Mononuclear cell (primary cell): ENCODE measurements at regions not wholly inside any gene's neighbourhood (a gene's known extent, or its start where the extent isn't known, plus 50 kb on each side); places are given as distances from the start of the nearest gene placed in this dataset.

ENCODE experiments used
- H3K27me3 ChIP-seq: 2 replicates; pipeline ENCODE4 v1.6.0; 2011; ENCODE audit warnings: low read length, control low read depth; ENCODE audit not compliant: insufficient read depth
- H3K4me1 ChIP-seq: 2 replicates; pipeline ENCODE4 v1.5.1; 2011; ENCODE audit warnings: mild to moderate bottlenecking, low read length, control low read depth; ENCODE audit not compliant: insufficient read depth
- H3K4me3 ChIP-seq: 2 replicates; pipeline ENCODE4 v1.5.1; 2011; ENCODE audit warnings: mild to moderate bottlenecking, low read length, moderate library complexity
- H3K9me3 ChIP-seq: 2 replicates; pipeline ENCODE4 v1.5.1; 2011; ENCODE audit warnings: low read depth, mild to moderate bottlenecking, control low read depth, low read length

DNA sequence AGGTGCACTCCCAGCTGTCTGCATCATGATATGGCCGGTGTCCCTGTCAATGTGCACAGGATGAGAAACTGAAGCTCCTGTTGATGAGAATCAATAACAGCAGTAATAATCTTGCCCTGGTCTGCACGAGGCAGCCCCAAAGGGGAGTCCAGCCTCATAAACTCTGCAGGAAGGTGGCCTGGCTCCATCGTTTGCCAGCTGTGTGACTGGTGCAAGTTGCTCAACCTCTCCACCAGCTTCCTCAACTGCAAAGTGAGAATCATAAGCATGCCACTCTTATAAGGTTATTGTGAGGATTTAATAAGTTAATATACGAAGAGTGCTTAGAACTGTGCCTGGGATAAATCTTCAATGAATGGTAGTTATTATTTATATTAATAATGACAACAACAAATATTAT, 203.4 kb upstream of the HES1 start:
- Histone ChIP-seq H3K9me3 (no peaks in the 10 kb centered on the region), H3K4me1 (no peaks in the 10 kb centered on the region), H3K4me3 (no peak overlapping the region), H3K27me3 (no peaks in the 10 kb centered on the region)

DNA sequence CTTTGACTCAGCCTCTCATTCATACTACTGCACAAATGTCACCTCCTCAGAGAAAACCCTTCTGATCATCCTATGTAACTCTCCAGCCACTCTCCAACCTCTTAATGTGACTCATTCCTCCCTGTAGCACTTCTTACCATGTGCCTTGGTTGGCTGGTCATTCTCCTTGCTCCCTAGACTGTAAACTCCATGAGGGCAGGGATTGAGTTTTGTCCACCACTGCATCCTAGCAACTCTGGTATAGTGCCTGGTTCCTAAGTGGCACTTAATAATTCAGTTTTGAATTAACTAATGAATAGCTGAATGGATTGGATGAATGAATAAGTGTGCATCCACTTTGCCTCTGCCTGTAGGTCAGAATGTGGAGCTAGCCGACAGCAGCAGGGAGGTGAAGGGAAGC, 202.5 kb upstream of the HES1 start:
- Histone ChIP-seq H3K9me3 (no peaks in the 10 kb centered on the region), H3K4me1 (no peaks in the 10 kb centered on the region), H3K27me3 (peaks cover 4% of the 10 kb centered on the region), H3K4me3 (no peak overlapping the region)

DNA sequence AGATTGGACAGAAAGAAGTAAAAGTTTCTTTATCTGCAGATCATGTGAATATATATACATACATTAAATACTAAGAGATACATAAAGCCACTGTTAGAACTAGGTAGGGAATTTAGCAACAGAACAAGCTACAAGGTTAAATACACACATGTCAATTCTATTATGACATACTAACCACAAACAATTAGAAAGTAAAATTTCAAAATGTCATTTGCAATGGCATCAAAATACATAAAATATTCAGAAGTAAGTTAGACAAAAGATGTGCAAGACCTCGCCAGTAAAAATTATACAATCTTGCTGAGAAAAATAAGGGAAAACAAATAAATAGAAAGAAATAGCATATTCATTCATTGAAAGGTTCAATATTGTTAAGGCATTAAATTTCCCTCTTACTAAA, 200.0 kb upstream of the HES1 start:
- Histone ChIP-seq H3K4me1 (no peaks in the 10 kb centered on the region), H3K4me3 (no peak overlapping the region), H3K9me3 (no peaks in the 10 kb centered on the region), H3K27me3 (peaks cover 4% of the 10 kb centered on the region)

DNA sequence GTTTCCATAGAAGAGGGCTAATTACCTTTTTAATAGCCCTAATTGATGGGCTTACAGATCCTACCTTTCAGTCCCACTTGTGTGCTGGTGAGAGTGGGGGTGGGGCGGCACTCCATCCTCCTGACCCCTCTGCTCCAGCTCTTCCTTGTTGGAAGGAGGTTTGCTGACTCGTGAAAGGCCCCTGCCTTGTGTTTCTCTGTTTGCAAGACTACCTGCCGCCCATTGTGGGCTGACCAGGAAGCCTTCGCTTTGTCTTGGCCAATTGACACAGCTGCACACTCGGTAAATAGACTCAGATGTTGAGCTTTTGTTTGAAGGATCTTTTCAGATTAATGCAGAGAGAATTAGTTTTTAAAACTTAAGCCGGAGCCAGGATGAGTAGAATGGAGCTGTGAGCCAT, 197.3 kb upstream of the HES1 start:
- peaks cover 4% of the 10 kb centered on the region for H3K27me3 ChIP-seq
- H3K4me3 ChIP-seq = no peak overlapping the region
- H3K4me1 ChIP-seq = no peaks in the 10 kb centered on the region
- no peaks in the 10 kb centered on the region for H3K9me3 ChIP-seq

DNA sequence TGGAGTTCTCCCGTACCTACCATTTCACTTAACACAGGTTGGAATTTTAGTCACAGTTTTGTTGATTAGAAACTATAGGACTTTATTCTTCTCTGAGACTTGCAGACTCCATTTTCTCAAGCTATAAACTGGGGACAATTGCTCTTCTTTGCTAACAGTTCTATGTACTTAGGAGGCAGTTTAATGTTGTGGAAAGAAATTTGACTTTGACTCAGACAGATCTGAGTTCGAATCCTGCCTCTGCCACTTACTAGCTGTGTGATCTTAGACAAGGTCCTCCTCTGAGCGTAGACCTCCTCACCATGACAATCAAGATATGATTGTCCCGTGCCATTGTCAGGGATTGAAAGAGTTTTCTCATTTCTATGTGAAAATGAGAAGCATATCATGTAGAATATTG, 196.4 kb upstream of the HES1 start:
- Histone ChIP-seq H3K4me1 (no peaks in the 10 kb centered on the region), H3K4me3 (no peak overlapping the region), H3K27me3 (peaks cover 4% of the 10 kb centered on the region), H3K9me3 (no peaks in the 10 kb centered on the region)

DNA sequence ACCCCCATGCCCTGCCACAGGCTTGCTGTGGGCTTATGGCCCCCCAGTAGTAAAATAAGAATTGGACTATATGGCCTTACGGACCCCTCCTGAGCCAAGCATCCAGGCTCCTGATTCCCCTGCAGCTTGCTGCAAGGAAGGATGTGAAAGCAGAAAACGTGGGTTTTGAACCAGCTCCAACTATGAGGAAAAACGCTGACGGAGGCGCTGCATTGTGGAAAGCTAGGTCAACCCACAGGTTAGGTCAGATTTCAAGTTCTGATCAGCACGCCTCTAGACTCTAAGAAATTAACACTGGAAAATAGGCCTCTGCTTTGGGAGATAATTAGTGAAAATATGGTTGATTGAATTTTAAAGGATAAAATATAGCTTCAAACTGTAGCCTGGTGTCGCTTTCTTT, 195.4 kb upstream of the HES1 start:
- Histone ChIP-seq H3K4me1 (no peaks in the 10 kb centered on the region), H3K4me3 (no peak overlapping the region), H3K9me3 (no peaks in the 10 kb centered on the region), H3K27me3 (peaks cover 4% of the 10 kb centered on the region)

DNA sequence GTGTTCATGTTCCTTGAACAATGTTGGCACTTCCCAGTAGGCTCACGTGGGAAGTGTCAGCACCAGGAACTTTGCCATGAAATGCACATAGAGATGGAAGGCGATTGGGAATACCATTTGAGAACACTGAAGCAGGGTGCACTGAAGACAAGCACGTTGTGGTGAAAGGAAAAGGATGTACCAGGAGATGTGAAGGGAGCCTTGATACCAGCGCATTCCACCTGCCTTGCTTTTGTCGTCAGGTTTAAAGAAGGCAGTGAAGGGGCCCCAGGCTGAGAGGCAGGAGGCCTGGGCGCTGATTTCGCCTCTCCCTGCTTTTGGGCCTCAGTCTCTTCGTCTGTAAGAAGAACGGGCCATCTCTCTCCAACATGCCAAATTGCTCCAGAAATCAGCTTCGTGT, 194.5 kb upstream of the HES1 start:
- H3K9me3 ChIP-seq = no peaks in the 10 kb centered on the region
- peaks cover 4% of the 10 kb centered on the region for H3K27me3 ChIP-seq
- no peaks in the 10 kb centered on the region for H3K4me1 ChIP-seq
- H3K4me3 ChIP-seq = no peak overlapping the region

DNA sequence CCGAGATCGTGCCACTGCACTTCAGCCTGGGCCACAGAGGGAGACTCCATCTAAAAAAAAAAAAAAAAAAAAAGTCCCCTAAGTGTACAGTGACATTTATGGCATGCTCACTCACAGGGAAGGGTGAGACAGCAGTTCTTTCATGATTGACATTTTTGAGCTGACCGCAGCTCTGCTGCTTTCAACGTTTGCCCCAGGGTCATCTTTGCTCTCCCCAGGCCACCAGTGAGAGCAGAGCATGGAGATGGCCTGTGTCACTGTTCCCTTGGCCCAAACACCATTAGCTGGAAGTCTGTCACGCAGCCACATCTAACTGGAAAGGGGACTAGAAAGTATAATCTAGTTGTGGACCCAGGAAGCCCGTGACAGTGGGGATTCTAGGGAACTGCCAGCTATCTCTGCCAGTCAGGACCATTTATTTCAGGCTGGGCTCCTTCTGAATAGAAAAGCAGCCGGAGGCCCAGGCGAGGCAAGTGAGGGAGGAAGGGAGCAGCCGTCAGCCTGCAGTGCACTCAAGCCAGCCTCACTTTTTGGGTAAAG, 193.4 kb upstream of the HES1 start:
- peaks cover 4% of the 10 kb centered on the region for H3K27me3 ChIP-seq
- H3K4me3 ChIP-seq = no peak overlapping the region
- no peaks in the 10 kb centered on the region for H3K4me1 ChIP-seq
- H3K9me3 ChIP-seq = no peaks in the 10 kb centered on the region

DNA sequence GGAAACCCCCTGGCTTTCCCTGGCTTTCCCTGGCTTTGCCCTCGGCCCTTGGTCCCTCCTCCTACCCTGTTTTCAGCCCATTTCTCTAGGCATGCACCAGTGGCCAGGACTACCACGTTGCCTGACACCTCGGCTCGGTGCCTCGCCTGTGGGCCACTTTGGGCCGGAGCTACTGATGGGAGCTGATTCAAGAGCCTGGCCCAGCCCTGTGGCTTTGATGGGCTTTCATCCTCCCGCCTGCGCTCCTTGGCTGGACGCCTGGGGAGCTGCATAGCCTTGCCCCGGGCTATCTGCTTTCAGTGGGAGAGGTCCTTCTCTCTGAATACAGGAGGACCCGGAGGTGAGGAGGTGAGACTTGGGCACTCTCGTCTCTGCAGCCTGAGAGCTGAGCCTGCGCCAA, 192.7 kb upstream of the HES1 start:
- H3K4me1 ChIP-seq = no peaks in the 10 kb centered on the region
- H3K4me3 ChIP-seq = no peak overlapping the region
- H3K9me3 ChIP-seq = no peaks in the 10 kb centered on the region
- H3K27me3 ChIP-seq = peaks cover 2% of the 10 kb centered on the region

DNA sequence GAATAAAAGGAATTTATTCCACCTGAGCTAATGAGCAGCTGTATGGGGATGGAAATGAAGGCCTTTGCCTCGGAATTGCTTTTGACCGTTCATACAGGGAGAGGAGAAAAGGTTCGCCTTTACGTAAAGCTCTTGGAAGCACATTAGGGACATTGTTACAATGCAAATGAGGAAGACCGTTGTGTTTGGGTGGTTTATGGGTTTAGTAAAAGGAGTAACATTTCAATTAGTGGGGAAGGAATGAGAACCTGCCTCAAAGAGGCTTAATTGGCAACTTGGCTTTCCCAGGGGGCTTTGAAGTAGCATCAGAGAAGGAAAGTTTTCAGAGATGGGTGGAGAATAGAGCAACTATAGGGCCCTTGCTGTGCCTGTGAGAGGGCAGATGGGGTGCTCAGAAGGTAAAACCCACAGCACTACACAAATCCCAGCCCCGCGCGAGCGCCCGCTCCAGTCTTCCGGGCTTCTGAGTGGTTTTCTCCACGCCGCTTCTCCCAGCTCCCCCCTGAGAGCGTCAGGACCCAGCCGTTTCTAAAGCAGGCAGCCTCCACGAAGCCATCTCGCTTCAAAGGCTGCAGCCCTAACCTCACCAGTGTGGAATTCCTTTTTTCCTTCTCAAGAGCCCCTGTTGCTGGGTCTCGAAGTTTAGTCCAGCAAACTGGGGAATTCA, 192.0 kb upstream of the HES1 start:
- Histone ChIP-seq H3K4me3 (no peak overlapping the region), H3K4me1 (no peaks in the 10 kb centered on the region), H3K9me3 (no peaks in the 10 kb centered on the region), H3K27me3 (no peaks in the 10 kb centered on the region)

DNA sequence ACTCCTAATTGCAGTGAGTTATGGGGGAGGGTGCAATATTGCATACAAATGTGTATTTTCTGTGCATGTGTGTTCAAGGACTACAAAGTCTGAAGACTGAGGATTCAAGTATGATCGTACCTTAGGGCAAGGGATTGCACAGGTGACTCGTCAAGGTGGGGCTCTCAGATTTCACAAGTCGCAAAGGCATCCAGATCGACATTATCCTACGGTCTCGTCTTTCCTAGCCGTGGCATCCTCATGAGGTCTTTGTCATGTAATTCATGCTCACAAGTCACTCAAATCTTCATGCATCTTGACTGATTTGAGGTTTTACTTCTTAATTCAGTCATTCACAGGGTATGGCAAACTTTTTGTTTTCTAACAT, 191.4 kb upstream of the HES1 start:
- Histone ChIP-seq H3K4me1 (no peaks in the 10 kb centered on the region), H3K9me3 (no peaks in the 10 kb centered on the region)

DNA sequence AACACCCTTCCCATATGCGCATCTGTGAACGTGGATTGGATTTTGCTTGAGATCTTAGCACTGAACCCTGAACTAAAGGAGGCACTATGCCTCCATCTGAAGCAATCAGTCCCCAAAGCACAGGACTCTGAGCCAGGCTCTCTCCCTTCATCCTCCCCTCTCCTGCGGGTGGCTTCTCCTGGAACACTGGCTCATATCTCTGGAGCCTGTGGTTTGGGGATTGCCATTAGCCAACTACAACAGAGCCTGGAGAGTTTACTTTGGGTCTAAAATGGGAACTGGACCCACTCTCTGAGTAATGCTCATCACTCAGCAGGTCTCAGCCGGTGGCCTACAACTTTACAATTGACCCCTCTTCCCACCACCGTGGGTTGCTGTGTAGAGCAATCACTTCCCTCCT, 190.8 kb upstream of the HES1 start:
- Histone ChIP-seq H3K4me3 (no peak overlapping the region), H3K27me3 (no peaks in the 10 kb centered on the region), H3K4me1 (no peaks in the 10 kb centered on the region), H3K9me3 (no peaks in the 10 kb centered on the region)

More for the DNA sequence above, 191.4 kb upstream of the HES1 start:
- H3K27me3 ChIP-seq = no peaks in the 10 kb centered on the region
- H3K4me3 ChIP-seq = no peak overlapping the region

DNA sequence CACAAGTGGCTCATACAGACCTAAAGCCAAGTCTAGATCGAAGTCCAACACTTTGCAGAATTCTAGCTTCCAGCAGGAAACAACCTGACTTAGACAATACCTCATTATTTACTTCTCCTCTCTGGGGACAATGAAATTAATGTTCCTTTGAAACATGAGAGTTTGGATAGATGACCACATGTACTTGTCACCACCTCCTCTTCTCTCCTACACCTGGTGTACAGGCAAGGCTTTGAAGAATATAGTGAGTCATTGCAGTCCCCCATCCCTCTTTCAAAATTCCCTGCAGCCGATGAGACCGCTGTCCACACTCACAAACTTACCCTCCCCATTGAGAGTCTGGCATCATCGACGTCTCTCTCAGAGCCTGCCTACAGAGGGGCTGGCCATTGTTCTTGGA, 189.0 kb upstream of the HES1 start:
- no peaks in the 10 kb centered on the region for H3K27me3 ChIP-seq
- no peaks in the 10 kb centered on the region for H3K9me3 ChIP-seq
- H3K4me3 ChIP-seq = no peak overlapping the region
- H3K4me1 ChIP-seq = no peaks in the 10 kb centered on the region

DNA sequence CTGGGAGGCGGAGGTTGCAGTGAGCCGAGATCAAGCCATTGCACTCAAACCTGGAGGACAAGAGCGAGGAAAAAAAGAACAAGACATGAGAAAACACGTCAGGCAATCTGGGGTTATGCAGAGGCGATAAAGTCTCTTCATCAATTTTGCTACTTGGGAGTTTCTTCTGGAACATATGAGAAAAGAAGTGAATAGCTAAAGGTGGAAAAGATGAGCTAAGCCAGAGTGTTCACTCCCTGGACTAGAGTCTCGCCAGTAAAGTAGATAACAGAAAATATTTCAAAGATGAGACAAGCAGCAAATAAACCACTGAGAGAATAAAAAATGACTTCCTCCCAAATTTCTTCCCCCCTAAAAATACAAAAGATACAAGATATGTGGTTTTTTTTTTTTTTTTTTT, 188.4 kb upstream of the HES1 start:
- H3K9me3 ChIP-seq = no peaks in the 10 kb centered on the region
- no peaks in the 10 kb centered on the region for H3K27me3 ChIP-seq
- H3K4me1 ChIP-seq = no peaks in the 10 kb centered on the region
- H3K4me3 ChIP-seq = no peak overlapping the region

DNA sequence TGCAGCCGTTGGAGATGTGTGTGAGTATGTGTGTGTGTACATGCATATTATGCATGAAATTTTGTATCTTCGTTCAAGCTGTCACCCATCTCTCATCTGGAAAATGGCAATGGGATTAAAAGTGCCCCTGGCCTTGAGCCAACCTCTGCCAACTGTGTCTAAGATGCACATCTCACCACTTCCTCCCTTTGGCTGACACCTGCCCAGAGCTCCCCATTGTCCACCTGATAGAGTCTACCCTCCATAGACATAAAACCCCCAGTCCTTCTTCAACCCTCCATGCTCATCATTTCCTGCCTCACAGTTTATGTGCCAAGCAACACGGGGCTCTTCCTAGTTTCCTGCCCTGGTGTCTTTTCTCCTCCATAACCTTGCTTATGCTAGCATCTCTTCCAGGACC, 187.5 kb upstream of the HES1 start:
- Histone ChIP-seq H3K27me3 (no peaks in the 10 kb centered on the region), H3K4me3 (no peak overlapping the region), H3K4me1 (no peaks in the 10 kb centered on the region), H3K9me3 (no peaks in the 10 kb centered on the region)

DNA sequence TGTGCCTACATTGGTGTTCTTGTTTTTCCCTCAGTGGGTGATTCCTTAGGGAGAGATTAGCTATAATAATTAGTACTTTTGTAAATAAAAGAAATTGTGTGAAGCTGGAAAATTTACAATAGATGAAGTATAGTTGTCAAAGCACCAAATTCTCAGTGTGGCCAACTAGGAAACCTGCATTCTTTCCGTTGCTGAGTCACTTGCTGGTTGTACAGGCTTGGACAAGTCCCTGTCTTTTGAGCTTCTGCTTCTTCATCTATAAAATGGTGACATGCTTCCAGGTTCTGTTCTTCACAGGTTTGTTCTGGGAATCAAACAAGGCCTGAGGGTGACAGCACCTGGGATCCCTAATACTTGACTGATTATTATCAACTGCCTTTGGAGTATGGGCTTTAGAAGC, 184.1 kb upstream of the HES1 start:
- H3K4me3 ChIP-seq = no peak overlapping the region
- peaks cover 9% of the 10 kb centered on the region for H3K9me3 ChIP-seq
- H3K27me3 ChIP-seq = peaks cover 13% of the 10 kb centered on the region
- H3K4me1 ChIP-seq = no peaks in the 10 kb centered on the region
